HG02610 (cell line): ENCODE measurements at regions not wholly inside any gene's neighbourhood (a gene's known extent, or its start where the extent isn't known, plus 50 kb on each side); places are given as distances from the start of the nearest gene placed in this dataset.
A peak's percentile ranks its signal among the peaks of the same experiment; 100 is the strongest.
"Not testable (repeated sequence)": the region's sequence is repeated elsewhere in the genome, so short reads cannot be mapped to it uniquely, and the experiment has no call there.

Experiments used
- ATAC-seq: cut with Tn5 transposase; IDR thresholded peaks from one replicate; pipeline ENCODE4 v1.9.1; 2021; ENCODE audit warnings: mild to moderate bottlenecking, moderate library complexity; ENCODE audit not compliant: unreplicated experiment

DNA sequence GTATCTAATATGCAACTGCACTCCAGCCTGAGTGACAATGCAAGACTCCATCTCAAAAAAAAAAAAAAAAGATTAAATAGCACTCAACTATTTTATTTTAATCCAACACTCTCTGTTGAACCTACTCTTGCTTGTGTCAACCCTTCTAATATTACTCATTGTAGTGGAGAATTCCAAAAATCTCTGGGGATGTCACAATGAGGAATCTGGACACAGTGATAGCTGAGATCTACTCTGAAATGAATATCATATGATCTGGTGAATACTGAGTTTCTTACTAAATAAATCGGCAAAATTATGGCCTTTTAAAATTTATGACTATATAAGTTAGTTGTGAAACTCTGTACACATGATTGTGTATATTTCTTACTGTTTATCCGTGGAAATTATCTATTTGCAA, 418.2 kb downstream of the BCAT1 start:
- no peak for ATAC-seq

DNA sequence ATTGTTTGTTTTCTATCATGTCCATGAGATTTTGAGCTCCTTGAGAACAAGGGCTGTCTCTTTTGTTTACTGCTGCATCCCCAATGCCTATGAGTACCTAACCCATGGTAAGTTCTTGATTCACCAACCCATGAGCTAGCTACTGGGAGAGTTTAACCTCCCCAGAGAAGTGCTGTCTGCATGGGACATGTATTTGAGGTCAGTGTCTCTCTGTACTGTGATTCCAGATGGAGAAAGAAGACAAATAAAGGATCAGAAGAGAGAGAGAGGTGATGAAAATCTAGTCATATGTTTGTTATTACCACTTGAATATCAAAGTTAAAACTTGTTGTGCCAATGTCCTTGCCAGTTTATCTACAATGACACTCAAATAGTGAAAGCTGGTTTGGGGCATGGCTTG, 421.8 kb downstream of the BCAT1 start:
- no peak for ATAC-seq

DNA sequence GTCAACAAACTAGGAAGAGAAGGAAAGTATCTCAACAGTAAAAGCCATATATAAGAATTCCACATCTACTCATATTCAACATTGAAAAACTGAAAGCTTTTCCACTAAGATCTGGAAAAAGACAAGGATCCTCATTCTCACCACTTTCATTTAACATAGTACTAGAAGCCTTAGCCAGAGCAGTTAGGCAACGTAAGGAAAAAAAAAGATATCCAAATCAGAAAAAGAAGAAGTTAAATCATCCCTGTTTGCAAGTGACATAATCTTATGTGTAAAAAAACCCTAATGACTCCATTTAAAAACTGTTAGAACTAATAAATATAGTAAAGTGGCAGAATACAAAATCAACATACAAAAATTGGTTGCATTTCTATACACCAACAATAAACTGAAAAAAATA, 426.2 kb downstream of the BCAT1 start:
- ATAC-seq, result no peak

DNA sequence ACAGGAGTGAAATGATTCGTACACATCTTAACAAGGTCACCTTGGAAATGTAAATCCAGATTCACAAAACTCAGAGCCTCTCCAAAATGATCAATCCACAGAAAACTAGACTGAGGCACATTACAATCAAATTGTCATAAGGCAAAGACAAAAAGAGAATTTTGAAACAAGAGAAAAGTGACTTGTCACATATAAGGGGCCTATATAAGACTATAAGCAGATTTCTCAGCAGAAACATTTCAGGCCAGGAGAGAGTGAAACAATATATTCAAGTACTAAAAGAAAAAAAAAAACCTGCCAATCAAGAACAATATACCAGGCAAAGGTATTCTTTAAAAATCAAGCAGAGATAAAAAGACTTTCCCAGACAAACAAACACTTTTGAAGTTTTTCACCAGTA, 429.1 kb downstream of the BCAT1 start:
- no peak for ATAC-seq

DNA sequence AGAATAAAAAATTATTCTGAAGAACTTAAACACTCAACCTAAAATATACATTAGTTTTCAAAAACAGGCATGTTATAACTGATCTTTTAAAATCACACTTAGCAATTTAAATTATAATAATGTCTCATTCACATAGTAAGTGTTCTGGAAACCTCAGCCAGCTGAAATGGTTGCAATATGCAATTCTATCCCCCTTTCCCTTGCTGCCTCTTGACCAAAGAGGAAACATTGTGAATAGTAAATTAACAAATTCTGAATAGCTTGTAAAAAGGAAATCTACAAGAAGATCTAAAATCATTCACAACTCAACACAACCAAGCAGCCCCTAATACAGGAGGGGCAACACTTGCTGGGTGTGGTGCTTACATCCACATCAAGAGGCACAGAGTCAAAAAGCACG, 431.9 kb downstream of the BCAT1 start:
- ATAC-seq, result no peak

DNA sequence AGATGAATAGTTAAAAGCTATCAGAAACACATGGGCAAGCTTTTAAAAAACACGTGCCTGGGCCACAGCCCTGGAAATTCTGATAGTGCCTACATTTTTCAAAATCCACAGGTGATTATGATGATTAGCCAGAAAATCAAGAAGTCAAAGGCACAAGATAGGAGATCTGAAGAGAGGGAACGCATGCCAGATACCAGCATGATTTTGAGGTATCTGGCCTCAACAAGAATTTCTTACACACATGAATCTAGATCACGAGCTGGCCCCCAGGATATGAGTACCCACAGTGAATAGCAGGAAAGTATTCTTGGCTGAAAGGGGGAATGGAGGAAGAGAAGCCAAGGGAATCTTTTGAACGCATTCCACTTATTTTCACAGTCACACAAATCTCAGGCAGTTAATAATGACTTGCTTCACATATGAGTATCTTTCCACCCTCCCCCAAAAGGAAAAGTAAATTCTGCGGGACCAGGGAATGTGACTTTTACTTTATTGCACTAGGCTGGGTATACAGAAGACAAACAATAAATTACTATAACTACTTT, 438.2 kb downstream of the BCAT1 start:
- ATAC-seq, result no peak

DNA sequence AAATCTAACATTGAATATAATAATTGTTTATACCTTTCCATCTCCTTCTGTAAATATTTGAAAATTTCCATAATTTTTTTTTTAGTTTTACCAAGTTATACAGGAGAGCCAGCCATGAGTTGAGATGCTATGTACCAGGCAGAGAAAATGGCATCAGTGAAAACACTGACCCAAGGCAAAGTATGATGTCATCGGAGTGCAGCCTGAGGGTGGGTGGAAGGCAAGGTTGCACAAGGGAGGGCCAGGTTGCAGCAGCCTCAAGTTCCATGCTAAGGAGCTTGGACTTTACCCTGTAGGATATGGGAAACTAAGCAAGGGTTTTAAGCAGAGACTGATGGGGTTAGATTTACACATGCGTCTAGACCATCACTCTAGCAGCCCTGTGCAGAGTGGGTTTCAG, 441.1 kb downstream of the BCAT1 start:
- ATAC-seq, result no peak

DNA sequence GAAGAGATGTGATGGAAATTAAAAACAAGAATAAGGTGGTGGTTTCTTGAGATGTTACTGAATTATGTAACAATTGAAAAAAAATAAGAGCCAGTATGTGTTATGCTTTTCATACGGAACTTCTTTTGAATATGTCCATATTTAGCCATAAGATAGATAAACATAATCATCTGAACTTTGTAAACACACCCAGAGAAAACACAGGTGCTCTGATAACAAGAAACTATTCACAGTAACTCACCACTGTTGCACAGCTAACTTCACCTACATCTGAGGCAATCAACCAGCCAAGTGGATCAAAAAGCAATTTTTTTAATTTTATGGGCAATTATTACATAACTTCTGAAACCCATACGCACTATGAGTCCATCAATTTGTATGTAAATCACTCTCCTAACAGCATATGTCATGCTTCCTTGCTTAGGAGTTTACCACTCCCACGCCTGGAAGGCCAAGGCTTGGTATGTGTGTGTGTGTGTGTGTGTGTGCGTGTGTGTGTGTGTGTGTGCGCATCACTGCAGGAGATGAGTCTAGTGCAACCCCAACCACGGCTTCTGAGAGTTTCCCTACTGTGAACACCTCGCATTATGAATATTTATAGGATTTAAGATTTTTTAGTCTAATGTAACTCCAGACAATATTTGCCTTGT, 443.4 kb downstream of the BCAT1 start:
- ATAC-seq, result no peak

DNA sequence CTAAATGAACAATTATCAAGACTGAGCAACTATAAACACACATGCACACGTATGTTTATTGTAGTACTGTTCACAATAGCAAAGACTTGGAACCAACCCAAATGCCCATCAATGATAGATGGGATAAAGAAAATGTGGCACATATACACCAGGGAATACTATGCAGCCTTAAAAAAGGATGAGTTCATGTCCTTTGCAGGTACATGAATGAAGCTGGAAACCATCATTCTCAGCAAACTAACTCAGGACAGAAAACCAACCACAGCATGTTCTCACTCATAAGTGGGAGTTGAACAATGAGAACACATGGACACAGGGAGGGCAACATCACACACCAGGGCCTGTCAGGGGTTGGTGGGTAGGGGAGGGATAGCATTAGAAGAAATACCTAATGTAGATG, 445.4 kb downstream of the BCAT1 start:
- not testable (repeated sequence) for ATAC-seq

DNA sequence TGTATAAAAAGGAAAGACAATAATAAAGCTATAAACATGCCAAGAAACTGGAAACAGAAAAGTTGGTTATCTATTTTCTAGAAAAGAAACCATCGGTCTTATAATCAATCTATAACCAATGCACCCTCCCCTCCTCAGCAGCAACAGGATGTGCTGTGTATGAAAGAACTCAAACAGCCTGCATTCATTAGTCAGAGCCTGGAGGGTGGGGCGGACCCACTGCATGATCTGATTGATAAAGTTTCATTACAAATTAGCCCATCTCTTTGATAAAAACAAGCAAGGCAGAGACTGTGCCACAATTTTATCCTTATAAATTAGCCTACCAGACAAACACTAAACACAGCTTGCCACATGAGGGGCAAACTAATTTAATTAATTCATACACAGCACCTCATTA, 448.1 kb downstream of the BCAT1 start:
- ATAC-seq, result no peak

DNA sequence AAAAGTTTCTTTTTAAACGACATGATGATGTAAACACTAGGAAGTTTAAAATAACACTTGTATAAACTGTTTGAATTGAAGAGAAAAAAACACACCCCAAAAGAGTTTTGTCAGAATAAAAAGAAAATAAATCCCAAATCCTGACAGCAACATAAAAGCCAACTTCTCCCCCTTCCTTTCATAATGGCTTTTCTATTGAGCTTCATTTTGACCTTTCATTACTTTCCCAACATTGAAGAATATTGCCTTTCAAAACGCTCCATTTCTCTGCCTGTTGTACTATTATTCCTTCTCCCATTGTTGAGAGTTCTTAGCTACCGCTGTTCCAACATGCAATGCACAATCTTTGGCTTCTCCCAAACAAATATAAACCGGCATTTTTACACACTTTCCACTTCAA, 448.5 kb downstream of the BCAT1 start:
- no peak for ATAC-seq

DNA sequence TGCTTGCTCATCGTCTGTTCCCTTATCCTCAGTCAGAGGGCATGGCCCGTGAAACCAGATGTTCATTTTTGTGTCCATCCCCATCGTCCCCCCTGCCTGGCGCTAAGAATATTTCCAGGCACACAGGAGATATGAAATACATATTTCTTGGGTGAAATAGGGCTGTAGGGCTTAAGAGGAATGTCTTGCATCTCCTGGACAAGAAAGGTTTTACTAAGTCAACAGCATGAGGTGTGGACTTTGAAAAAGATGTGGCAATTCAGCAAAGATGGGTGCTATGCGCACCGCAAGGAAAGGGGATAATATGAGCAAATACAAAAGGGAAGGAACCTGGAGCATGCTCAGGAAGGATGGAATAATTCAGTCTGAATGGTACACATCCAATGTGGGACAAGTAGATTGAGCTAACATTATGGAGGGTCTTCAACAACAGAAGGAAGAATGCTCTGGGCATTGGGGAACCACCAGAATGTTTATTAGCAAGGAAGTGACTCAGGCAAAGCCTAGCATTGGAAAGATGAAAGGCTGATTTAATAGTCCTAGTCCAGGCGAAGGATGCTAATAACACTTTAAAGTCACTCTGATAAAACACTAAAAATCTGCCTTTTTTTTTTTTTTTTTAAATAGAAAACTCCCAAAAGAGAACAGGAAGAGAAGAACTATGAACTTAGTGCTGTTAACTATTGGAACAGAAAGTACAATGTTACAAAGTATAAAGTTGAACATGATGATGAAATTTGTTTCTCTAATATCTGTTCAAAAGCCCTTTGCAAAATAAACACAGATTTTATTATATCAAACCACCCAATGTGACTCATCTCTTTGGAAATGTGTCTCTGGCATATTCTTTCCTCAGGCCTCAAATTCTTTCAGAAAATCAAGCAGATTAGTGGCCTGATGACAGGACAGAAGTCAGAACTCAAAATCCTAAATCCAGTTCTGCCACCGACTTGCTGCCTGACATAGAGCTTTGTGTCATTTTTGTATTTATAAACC, 449.5 kb downstream of the BCAT1 start:
- no peak for ATAC-seq

DNA sequence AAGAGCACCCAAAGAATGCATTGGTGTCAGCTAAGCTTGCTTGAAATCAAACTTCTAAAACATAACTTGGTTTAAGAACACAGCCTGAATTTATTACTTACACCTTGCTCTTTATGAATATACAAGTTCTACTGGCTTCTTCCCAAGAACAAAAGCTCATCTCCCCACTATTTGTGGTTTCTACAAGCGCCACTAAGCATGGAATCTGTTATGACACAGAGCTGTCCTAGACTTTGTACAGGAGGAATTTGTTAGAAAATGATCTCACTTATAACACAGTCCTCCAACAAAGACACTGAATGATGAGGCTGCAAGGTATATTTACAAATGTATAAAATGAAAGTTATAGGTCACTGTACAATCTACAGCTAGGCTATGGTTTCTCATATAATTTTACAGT, 452.1 kb downstream of the BCAT1 start:
- no peak for ATAC-seq

DNA sequence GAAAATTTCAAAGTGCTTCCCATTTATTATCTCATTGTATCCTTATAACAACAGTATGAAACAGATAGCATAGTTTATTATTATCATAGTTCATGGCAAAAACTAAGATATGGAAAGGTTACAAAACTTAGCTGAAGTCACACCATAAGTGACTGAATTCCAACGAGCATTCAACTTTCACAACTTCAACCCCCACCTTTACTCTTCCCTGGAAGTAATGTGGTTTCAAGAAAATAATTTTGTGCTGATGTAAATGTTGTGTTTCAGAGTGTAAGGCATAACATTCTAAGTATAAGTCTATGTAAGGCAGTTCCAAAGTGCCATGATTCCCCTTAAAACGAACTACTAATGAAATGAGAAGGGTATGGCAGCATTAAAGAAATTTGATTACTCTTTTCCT, 454.5 kb downstream of the BCAT1 start:
- ATAC-seq, result no peak

DNA sequence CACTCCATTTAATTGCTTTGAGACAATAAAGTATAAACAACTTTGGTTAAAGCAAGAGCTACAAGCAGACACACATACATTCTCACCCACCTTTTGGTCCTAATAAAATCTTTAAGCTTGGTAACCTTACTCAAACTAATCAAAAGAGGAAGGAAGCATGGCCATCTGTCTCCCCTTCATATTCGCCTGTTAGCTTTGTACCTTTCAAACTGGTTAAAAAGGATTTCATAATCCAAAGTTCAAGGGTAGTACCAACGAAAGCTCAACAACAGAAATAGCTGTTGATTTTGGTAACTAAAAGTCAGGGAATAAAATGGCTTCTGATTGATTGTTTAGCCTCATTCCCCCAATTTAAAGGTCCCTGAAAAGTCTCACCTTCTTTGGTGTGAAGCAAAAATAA, 456.9 kb downstream of the BCAT1 start:
- ATAC-seq, result no peak

DNA sequence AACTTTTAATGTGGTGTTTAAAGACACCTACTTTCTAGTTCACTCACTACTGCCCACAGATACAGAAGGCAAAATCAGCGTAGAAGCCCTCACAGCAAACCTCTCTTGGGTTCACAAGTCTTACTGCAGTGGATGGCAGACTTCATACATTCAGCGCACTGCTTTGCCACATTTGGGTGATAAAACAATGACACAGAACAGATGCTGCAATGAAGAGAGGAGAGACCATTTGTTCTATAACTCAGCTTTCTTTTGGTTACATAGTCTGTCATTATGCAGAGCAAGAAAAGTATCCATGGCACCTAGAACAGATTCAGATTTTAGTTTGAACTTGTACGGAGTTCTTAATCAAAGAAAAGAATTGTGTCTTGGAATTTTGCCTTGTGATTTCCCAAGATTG, 459.0 kb downstream of the BCAT1 start:
- no peak for ATAC-seq

DNA sequence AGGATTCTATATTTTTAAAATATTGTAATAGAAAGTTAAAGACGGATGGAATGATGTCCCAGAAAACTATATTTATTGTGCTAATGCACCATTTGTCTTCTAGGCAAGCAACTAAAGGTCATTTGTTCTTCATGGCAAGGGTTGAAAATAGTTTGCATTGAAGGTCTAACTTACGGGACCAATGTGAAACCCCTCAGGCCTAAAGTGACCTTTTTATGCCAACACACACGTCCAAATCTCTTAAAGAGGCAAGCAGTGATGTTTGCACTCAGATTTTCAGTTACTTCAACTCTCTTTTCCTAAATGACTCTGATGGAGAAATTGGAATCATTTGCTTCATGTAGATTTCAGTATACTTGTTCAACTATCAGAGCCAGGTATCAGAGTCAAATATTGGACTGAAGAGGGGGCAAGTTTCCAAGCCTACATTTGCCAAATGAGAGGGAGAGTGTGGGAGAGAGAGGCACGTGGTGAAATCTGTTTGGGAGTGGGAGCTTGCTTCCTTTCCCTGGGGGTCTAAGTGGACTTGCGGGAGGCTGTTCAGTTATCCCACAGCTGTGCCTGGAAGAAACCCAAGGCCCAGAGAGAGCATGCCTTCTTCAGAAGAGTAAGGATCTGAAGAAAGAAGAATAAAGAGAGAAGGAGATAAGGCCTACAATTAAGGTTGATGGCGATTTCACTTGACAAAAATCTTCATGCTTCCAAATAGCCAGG, 459.8 kb downstream of the BCAT1 start:
- no peak for ATAC-seq

DNA sequence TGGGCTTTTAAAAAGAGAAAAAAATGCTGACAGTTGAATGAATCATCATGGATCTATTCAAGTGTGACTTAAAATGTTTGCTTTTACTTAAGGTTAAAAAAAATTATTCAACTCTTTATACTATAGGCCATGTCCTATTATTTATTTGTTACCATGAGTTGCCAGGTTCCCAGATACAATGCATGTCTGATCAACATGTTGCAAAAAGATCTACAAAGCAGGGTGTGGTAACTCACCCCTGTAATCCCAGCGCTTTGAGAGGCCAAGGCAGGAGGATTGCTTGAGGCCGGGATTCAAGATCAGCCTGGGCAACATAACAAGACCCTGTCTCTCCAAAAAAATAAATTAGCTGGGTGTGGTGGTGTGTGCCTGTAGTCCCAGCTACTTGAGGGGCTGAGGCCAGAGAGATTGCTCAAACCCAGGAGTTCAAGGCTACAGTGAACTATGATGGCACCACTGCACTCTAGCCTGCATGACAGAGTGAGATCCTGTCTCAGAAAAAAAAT, 460.8 kb downstream of the BCAT1 start:
- no peak for ATAC-seq

DNA sequence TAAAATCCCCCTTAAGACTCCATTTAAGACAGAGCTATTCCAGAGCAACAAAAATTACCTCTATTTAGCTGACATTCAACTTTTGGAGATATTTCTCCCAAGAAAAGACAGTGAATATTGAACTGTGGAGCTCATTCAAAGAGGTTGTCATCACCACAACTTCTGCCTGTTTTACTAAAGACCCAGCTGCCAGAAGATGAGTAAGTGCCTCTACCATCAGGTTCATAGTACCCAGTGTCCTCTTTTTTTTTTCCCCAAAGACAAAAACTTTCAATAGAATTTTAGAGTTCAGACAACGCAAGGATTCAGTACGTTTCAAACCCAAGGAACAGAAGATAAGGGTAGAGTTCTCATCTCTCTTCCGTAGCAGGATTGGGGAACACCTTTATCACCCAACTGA, 461.3 kb downstream of the BCAT1 start:
- no peak for ATAC-seq

DNA sequence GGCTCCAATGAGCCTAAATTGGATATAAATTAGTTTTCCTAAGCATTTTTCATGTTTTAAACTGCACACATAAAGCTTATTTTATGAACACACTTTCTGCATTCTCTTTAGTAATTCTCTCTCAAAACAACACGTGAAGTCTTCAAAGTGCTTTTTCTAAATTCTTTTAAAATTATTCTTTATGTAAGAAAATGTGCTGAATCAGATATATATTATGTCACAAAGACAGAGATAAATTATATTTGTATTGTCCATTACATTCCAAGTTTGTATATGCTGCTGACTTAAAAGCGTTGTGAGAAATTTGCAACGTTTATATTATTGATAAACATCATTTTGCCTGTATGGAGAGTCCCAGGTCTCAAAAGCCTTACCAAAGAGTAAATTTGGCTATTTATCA, 465.2 kb downstream of the BCAT1 start:
- no peak for ATAC-seq

DNA sequence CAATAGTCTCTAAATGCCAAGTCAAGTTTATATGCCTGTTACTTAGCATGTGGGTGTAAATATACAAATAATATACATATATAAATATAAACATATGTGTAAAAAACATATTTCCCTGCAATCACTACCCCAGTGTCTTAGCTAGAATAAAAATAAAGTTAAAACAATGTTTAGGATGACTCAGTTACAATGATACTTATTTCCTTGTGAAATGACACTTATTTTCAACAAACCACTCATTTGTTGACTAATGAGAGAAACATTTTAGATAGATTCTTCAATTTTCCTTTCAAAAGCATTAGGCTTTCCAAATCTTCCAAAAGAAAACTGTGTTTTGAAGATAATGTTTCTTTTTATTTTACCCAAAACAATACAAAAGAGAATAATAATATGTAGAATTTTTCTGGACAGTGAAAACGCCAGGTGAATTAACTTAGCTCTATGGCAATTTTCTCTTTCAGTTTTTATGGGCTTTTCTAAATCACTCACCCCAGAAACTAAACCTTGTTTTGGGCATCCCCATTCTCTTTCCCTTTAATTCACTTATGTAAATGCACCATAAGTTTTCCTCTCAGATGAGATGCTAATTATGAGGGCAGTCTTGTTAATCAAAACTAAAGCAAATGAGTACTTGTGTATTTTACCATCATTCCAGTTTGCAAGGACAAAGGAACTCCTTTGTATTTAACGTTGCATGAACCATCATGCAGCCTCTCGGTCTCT, 465.9 kb downstream of the BCAT1 start:
- peak; percentile 61 for ATAC-seq
